Daoy (cell line): ENCODE measurements at regions not wholly inside any gene's neighbourhood (a gene's known extent, or its start where the extent isn't known, plus 50 kb on each side); places are given as distances from the start of the nearest gene placed in this dataset.

Experiments
- DNase-seq: peaks from one replicate; pipeline ENCODE4 v3.0.0-alpha.2; 2015; ENCODE audit warnings: low read depth

DNA sequence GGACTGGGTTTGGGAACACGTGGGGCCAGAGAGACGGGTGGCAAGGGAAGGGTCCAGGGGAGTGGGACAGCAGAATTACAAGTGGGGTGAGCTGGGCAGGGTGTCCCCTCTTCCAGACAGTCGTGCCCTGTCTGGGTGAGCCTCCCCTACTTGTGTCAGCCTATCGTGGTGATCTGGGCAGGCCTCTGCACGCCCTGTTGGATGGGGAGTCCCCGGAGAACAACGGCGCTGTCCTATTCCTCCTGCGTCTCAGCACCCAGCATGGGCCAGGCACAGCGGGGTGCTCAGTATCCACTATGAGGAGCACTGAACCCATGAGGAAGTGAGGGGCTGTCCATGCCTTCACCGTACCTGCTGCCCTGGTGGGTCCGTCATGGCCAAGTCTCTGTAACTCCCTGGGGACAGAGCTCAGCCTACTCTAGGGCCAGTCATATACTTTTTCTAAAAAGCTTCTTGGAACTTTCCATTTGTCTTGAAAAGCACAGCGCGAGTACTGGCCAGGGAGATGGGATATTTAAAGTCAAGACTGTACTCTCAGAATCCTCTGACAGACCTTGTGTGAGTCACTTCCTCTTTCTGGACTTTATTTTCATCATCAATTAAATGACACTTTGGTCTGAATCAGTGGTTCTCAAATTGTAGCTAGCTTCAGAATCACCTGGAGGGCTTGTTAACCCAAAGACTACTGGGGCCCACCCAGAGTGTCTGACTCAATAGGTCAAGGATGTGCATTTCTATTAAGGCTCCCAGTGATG lies 81.7 kb upstream of the NECTIN1 start:
- no peak for DNase-seq

DNA sequence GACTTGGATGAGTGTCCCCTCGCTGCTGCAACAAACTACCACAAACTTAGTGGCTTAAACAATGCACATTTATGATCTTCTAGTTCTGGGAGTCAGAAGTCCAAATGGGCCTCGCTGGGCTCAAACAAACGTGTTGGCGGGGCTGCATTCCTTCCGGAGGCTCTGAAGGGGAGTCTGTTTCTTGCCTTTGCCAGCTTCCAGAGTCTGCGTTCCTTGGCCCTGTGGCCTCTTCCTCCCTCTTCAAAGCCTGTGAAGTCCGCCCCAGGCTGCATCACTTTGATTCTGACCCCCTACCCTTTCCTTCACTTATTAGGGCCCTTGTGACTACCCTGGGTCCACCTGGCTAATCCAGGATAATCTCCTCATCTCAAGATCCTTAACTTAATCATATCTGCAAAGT lies 80.3 kb upstream of the NECTIN1 start:
- DNase-seq, result no peak

DNA sequence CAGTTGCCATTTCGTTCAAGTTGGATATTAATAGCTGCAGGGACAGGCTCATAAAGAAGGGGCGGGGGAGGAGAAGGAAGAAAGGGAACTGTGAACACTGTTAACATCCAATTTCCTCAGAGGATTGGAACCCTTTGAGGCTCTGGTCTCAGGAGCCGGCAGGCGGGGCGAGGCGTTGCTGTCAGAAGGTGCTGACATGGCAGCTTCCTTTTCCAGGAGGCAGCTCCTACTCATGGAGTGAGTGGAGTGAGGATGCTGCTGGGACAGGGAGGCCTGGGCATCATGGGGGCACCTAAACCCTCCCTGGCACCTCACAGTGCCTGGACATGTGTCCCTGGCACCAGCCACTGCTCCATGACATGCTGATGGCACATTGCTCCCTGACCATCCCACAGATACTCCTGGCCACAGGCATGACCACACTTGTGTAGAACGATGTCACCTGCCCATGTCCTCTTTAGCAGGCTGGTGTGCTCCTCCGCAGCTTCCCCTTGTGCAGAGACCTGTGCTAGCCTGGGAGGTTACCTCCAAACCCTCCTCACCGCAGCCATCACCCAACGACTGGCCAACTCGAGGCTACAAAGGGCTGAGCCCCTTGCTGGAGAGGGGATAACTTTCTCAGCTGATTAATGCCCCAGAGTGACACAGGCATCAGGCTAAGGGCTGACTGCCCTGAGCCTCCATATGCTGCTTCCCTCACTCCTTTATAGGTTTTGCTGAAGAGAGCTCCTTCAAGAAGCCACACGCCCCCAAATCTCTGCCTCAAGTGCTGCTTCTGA lies 79.6 kb upstream of the NECTIN1 start:
- DNase-seq, result no peak

DNA sequence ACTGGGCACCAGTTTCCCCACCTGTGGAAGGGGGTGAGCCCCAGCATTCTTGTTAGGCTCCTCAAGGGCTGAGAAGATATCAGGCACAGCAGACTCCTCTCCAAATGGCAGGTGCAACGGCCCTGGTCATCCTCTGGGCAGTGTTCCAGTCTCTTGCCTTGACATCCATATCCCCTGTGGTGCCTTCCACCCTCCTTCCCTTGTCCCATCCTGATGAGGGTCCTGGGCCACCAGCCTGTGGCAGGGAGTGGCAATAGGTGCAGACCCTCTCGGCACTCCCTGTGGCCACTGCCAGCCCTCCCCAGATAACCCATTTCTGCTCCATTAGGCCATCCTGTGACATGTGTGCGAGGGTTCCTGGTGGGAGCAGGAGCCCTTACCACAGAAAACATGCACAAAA lies 78.8 kb upstream of the NECTIN1 start:
- no peak for DNase-seq

DNA sequence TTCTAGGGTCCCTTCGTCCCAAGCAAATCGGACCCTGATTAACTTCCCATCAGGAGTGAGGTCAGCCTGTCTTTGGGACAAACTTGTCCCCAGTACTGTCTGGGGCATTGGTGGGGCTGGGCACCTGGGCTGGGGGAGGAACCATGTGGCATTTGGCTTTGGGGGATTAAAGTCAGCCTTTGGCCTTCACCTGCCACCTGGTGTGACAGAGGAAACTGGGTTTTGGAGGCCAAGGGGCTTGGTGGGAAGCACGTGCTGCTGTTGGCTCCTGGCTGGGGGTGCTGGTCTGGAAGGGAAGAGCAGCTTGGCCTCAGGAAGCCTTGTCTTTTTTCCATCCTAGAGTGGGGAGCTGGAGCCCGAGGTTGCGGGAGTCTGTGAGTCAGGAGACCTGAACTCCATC lies 78.4 kb upstream of the NECTIN1 start:
- DNase-seq, result no peak

DNA sequence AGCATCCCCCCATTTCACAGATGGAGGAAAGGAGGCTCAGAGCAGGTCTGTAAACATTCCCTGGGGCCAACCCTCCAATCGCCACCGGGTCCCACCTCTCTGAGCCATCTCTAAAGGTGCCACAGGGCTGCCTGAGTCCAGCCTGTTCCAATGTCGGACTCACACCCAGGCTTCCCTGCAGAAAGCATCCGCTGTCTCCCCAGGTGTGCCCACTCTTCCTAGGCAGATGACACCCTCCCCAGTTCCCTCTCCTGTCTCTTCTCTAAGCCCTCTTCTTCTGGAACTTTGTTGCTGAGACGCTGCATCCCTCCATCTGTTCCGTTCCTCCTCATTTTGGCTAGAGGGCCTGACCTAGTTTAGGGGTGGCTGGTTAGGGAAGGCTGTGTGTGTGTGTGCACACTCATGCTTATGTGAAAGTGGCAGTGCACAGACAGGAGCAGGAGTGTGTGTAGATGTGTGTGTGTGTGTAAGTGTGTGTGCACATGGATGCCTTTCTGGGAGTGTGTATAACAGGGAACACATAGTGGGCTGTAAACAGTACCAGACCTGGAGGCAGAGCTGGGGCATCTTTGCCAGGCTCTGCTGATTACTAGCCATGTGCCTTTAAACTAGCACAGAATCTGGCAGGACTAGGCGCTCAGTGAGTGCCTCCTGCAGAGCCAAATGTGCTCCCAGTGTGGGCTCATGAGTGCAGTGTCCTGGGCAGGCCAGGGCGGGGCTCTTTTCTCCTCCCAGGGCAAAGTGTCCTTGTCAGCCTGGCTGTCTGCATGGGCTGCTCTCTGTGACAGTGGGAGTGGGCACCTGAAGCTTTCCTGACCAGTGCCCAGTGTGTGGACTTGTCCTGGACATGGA lies 77.3 kb upstream of the NECTIN1 start:
- no peak for DNase-seq

DNA sequence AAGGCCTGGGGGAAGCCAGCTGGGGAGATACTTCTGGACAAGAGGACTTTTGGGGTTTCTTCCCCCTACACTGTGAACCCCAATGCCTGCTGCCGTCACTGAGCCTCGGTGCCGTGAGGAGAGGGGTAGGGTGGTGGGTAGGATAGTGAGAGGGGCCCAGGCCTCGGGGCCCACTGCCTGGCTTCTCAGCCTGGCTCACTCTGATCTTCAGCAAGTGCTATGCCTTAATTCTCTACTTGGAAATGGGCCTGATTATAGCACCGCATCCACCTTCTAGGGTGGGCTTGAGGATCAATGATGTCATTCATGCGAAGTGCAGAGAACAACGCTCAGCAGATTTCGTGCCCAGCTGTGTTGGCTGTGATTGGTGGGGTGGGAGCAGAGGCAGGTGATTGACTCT lies 76.7 kb upstream of the NECTIN1 start:
- DNase-seq, result no peak

DNA sequence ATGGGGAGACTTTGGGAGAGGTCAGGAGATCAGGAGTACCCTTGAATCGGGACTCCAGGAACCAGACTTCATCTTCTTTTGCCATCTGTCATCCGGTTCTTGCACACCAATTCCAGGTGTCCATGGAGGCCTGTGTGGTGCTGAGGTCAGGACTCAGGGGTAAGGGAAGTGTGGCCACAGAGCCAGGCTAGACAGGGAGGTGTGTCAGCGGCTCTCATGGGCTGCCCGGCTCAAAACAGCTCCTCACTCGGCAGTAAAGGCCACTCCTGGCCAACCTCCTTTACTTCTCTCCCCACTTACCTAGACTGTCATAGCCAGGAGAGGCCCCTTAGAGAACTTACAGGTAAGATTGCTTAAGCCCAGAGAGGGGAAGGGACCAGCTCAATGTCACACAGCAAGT lies 75.7 kb upstream of the NECTIN1 start:
- no peak for DNase-seq

DNA sequence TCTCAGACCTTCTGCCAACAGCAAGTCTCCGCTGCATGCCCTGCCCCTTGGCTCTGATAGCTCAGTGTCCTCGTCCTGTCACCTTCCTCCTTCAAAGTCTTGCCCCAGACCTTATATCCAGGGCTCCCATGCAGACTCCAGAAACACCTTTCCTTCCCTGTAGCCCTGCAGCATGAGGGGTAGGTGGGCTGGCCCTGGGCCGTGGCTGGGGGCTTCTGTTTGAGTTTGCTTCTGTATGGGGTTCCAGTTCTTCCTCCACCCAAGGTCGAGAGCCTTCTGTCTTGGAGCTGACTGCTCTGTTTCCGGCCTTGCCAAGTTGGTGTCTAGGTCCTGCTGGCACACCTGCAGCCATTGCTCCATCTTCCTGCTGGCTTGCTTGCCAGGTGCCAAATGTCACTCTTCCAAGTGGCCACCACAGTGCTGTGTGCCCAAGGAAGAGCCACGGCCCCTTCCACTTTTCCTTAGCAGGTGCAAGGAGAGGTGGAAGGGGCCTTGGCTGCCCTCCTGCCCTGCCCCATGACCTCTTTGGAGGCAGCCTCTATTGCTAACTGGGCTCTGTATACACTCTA lies 74.8 kb upstream of the NECTIN1 start:
- DNase-seq, result no peak

DNA sequence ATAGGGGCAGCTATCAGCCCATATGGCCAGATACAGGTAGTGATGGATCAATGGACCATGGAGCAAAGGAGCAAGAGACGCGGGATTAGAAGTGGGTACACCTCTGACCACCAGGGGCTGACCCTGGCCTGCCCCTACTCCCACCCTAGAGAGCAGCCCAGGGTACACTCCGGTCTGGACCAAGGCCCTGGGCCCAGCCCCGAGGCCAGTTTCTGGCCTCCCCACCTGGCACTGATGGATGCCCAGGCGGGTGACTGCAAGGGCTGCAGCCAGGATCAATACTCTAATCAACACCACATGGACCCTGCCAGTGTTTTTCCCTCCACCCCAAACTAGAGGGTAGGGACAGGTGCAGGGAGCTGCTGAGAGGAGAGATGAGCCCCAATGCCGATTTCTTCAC lies 74.1 kb upstream of the NECTIN1 start:
- no peak for DNase-seq

DNA sequence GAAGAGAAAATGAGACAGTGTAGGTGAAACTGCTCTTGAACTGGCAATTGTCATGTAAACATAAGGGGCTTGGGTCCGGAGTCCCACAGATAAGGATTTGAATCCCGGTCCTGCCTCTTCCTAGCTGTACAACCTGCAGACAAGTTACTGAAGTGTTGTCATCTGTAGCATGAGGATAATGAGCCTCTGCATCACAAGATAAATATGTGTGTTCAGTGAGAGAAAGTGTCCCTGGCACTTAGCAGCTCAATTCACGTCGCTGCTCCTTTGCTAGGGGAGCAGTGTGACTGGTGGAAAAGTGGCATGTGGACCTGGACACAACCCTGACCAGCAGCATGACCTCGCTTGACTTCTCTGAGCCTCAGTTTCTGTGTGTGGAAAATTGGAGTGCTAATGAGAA lies 73.7 kb upstream of the NECTIN1 start:
- no peak for DNase-seq

DNA sequence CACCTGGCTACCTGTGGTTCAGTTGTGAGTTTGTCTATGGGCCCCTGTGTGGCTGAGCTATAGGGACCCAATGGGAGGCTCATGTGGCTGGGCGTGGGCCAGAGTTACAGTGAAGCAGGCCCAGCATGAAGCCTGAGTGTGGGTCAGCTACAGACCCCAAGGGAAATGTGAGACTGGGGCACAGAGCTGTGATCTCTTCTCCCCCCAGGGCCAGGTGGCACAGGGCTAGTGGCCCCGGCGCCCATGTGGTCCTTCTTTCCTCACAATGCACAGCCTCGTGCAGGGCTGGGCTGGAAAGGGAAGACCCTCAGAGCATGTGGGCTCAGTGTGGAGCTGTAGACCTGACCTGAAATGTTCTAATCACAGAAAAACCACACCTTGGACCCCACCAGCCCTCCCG lies 71.6 kb upstream of the NECTIN1 start:
- DNase-seq, result no peak

DNA sequence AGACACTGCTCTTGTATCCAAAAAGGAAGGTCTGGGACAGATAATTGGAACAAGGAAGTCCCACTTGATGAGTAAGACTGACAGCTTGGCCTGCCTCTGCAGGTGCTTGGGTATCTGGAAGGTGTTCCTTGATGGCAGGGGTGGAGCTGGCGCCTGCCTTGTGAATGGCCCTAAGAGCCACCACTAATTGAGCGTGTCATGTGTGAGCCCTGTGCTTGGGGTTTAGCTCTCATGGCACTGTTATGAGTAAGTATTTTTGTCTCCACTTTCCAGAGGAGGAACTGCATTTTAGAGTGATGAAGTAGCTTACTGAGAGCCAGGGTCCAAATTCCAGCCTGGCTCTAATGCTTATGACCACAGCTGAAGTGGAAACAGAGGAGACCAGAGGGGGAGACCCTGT lies 71.2 kb upstream of the NECTIN1 start:
- DNase-seq, result no peak

DNA sequence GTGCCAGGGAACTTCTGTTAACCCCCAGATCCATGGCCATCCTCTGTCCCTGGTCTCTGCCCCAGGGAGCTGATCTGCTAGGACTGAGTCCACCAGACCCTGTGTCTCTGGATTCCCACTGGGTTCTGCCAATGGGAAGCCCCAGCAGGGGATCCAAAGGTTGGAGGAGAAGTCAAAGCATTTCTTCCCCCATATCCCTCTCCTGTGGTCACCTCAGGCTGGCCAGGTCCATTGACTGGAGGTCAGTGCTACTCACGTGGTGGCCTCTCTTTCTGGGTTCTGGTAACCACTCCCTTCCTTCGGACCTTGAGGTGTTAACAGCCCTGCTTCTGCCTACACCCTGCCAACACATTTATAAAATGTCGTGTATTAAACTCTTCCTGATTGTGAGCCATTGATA lies 69.7 kb upstream of the NECTIN1 start:
- no peak for DNase-seq

DNA sequence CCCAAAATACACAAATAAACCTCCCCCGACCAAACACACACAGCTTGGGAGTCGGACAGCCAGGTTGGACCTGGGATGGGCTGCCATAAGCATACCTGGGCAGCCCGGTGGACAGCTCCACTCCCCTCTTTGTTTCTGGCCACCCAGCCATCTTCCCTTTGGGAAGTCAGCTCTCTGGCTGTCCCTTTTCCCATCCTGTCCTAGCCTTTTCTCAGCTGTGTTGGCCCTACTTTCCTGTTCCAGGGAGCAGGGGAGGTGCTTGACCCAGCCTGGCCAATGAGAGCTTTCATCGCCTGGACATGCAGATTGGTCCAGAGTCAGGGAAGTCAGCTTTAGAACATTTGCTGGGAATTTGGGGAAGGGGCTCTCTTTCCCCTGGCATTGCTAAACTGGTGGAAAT lies 68.7 kb upstream of the NECTIN1 start:
- no peak for DNase-seq

DNA sequence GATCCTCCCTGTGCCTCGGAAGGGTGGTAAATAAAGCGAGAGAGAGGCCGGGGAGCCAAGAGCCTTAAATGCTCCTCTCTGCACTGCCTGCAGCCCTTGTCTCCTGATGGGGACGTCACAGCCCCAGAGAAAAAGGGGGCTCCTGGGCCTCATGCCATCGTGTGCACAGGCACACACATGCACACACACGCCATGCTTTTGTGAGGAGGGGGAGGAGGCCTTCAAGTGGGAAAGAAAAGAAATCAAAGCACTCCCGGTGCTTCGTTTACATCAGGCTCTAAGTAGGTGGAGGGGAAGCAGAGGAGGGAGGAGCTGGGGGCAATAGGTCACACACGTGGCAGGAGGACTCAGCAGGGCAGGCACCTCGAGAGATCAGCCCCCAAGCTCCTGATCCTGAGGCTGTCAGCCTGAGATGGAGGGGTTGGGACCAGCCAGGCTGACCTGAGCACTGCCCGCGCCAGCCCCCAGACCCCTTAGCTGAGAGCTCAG lies 68.2 kb upstream of the NECTIN1 start:
- no peak for DNase-seq

DNA sequence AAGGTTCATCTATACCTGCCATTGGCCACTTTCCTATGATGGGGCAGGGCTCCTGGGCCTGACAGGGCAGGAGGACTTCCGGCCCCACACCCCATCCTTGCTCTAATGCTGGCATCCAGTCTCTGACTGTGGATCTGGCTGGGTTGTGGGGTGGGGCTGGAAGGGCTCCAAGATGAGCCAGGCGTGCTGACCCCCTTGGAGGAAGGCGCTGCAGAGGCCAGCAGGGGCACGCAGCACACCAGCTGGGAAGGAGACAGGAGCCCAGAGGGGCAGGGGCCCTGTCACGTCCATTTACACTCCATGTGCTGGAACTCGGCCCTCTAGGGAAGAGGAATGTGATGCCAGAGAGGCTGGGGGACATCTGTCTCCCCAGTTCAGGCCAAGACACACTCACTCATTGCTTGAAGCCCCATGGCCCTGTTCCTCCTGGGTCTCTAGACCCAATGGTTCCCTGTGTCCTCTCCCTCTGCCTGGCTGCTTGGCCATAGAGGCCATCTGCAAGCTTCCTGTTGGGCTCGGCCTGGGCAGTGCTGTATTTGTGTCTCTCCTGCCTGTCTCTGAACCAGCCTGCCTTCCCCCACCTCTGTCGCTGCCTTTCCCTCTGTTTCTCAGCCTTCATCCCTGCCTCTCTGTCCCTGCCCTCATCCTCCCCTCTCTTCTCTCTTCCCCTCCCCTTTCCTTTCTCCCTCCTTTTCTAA lies 67.5 kb upstream of the NECTIN1 start:
- DNase-seq, result no peak

DNA sequence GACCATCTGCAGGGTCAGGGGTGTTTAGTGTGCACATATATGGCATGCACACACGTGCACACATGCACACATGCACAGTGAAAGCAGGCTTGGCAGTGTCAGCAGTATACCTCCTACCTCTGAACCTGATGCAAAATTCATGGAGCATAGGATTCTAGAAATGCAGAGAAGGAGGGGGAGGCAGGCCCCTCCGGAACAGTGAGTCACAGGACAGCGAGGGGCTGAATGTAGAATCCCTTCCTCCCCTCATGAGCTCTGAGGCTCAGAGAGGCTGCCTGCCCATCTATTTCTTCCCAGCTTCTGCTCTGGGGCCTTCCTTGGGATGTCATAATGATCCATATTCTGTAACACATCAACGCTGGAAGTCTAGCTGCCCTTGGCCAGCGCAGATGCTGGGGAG lies 66.7 kb upstream of the NECTIN1 start:
- peak; percentile 46 for DNase-seq

DNA sequence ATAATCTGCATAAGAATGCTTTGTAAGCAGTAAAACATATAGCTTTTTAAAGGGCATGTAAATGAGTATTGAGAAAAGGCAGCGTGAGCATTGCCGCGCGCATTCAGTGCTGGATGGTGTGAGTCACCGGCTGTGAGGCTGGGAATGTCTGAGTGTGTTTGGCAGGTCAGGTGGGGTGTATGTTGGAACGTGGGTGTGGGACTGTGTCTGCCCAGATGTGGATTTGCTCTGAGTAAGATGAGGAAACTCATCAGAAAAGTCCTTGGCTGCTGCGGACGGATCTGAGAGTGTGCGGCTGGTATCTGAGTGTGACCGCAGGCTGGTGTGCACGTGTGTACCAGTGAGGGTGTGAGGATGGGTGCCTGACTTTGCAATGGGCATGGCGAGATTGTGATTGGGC lies 66.2 kb upstream of the NECTIN1 start:
- DNase-seq, result peak; percentile 92

DNA sequence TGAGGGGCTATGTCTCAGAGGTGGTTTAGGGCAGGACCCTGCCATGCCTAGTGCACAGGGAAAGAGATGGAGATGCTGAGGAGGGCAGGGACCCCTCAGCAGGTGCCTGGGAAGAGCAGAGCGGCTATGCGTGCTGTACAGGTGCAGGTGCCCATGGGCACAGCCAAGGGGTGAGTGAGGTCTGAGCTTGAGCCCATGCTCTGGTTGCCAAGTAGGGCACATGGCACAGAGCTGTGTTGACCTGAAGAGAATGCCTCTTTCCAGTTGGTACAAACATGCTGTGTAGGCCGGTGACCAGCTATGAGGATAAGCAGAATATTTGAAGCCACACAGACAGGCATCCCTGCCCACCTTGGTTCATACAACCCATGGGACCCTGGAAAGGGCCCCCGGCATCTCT lies 65.8 kb upstream of the NECTIN1 start:
- DNase-seq, result no peak

DNA sequence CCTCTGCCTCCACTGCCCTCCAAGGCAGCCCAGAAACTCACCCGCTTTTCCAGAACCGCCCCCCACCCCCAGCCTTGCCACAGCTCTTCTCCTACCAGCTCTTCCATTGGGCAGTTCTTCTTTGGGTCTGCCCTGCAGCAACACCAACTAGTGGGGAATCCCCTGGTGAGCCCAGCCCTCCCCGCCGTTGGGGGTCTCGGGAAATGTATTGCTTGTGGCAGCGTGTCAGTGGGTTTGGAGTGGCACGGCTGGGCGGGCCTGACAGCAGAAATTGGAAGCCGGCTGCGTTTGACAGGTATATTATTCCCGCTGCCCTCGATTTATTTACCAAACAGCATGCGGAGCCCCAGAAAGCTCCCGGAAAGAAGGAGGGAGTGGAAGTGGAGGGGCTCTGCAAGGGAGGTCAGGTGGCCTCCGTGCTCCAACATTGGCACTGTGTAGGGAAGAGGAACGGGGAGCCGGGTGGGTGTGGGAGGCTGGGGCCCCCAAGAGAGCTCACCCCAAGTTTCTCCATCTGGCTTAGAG lies 65.2 kb upstream of the NECTIN1 start:
- no peak for DNase-seq
